ENCODE measurements at regions not wholly inside any gene's neighbourhood (a gene's known extent, or its start where the extent isn't known, plus 50 kb on each side); places are given as distances from the start of the nearest gene placed in this dataset.

DNA sequence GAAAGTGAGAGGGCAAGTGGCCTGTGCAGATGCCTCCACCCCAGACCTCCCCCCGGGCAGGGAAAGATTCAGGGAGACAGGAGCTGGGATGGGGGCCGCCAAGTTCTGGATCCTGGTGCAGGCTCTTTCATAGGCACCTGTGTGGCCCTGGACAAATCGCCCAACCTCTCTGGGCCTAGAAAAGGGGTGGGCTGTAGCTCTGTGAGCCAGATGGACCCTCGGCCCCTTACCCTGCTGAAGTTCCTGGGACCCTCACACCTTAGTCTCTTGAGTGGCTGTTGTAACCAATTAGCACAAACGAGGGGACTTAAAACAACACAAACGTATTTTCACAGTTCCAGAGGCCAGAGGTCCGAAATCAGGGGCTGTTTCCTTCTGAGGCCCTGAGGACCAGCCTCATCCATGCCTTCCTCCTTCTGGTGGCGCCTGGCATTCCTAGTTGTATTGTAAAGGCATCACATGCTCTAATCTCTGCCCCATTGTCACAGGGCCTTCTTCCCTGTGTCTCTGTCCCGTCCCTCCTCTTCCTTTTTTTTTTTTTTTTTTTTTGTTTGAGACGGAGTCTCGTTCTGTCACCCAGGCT lies 352.6 kb downstream of the SEC14L1 start:
- Histone ChIP-seq H3K4me3 (no peak overlapping the region), H3K27me3 (no peaks in the 10 kb centered on the region), H3K9me3 (no peaks in the 10 kb centered on the region), H3K36me3 (peaks cover 80 to 100% (median 95%) of the 10 kb centered on the region in 4 donors), H3K27ac (peak overlapping the region in 1 of 5 donors; percentile 68), H3K4me1 (peaks cover 12 to 40% (median 27%) of the 10 kb centered on the region in 4 donors)
- TF ChIP-seq POLR2A (IDR thresholded peaks at IDR 0.05), result no peak
- no peak for TF ChIP-seq POLR2AphosphoS5 (IDR thresholded peaks at IDR 0.05)
- no peak for TF ChIP-seq EP300 (IDR thresholded peaks at IDR 0.05)
- TF ChIP-seq CTCF (IDR thresholded peaks at IDR 0.05), result no peak
- DNase-seq, result peak in 1 of 2 donors; percentile 14
- 69 to 75% (median 71%) methylated on average over 11 of the region's 11 CpGs for WGBS, 5 donors
- intact Hi-C loops (cut with DNase I; ENCODE audit: low total_unique reads), result loop anchor here (5.0 kb wide), 2 partner anchors 61 to 161 kb away; no protein-coding TSS in a partner anchor

GRCh38 chr17:77493901-77494663 lies 353.3 kb downstream of the SEC14L1 start:
- TF ChIP-seq POLR2AphosphoS5 (IDR thresholded peaks at IDR 0.05) (no peak), POLR2A (IDR thresholded peaks at IDR 0.05) (no peak), EP300 (IDR thresholded peaks at IDR 0.05) (no peak), CTCF (IDR thresholded peaks at IDR 0.05) (no peak)
- Histone ChIP-seq H3K36me3 (peaks cover 80 to 100% (median 95%) of the 10 kb centered on the region in 4 donors), H3K27me3 (no peaks in the 10 kb centered on the region), H3K27ac (peak overlapping the region in 4 of 5 donors; percentile 15 to 68 (median 46)), H3K9me3 (no peaks in the 10 kb centered on the region), H3K4me3 (no peak overlapping the region), H3K4me1 (peaks cover 12 to 35% (median 25%) of the 10 kb centered on the region in 4 donors)
- intact Hi-C loops (cut with DNase I; ENCODE audit: low total_unique reads), result loop anchor here (5.0 kb wide), 2 partner anchors 62 to 162 kb away; no protein-coding TSS in a partner anchor
- peak in 1 of 2 donors; percentile 8 for DNase-seq
- 66 to 84% (median 80%) methylated on average over 9 of the region's 9 CpGs for WGBS, 5 donors

DNA sequence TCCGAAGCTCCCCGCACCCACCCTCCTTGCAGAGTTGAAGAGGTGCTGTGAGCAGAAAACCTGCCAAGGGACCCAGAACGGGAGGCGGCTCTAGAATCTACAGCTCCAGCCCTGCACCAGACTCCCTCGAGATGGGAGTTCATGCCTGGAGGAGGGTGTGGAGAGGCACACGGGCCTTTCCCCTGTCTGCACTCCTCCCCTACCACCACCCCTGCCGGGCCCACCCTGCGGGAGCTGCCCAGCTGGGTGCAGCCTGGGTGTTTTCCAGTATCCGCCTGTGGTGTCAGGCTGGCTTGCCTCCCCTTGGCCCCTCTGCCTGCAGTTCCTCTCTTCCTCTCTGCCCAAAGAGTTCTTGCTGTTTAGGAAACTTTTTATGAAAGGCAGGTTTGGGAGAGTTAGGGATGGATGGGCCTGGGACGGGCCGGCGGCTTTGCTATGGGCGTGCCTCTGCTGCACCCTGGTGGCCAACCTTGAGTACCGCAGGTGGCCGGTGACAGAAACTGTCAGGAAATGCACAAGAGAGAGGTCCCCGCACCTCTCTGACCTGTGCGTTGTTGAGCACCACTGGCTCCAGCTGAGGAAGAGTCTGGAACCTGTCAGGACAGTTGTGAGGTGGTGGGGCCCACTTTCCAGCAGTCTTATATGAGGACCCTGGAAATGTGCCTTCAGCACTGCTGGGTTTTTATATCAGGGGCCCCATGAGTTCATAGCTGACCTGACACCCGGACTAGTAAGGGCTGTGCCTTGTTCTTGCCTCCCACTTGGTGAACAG lies 354.1 kb downstream of the SEC14L1 start:
- Histone ChIP-seq H3K27me3 (no peaks in the 10 kb centered on the region), H3K4me1 (peaks cover 5 to 27% (median 17%) of the 10 kb centered on the region in 4 donors), H3K27ac (peak overlapping the region in 4 of 5 donors; percentile 15 to 68 (median 46)), H3K9me3 (no peaks in the 10 kb centered on the region), H3K36me3 (peaks cover 80 to 100% (median 95%) of the 10 kb centered on the region in 4 donors), H3K4me3 (no peak overlapping the region)
- no peak for TF ChIP-seq EP300 (IDR thresholded peaks at IDR 0.05)
- TF ChIP-seq CTCF (IDR thresholded peaks at IDR 0.05), result peak in 6 of 7 experiments; percentile 96 to 99 (median 98)
- peak in 1 of 3 donors; percentile 80 for TF ChIP-seq POLR2AphosphoS5 (IDR thresholded peaks at IDR 0.05)
- DNase-seq, result peak; percentile 82 to 92
- WGBS, 5 donors, result 24 to 53% (median 30%) methylated on average over 10 to 18 of the region's 18 CpGs
- intact Hi-C loops (cut with DNase I; ENCODE audit: low total_unique reads), result loop anchor here (5.0 kb wide), 2 partner anchors 63 to 163 kb away; no protein-coding TSS in a partner anchor

DNA sequence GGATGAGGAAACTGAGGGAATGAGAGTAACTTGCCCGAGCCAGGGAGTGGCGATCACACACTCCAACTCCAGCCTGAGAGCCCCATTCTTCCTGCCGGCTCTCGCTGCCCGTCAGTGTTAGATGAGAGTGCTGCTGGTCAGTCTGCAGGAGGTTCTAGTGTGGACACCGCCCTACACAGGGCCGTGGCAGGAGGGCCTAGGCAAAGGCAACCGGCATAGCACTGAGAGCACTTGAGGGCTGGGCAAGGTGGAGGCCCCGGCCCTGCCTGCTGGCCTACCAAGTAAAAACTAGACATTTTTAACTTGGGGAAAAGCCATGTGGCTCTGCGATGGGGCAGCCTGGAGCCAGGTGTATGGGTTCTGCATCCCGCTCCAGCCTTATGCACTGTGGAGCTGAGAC lies 354.8 kb downstream of the SEC14L1 start:
- H3K9me3 ChIP-seq, result no peaks in the 10 kb centered on the region
- H3K4me3 ChIP-seq, result no peak overlapping the region
- H3K4me1 ChIP-seq, result peaks cover 0 to 20% (median 10%) of the 10 kb centered on the region in 4 donors
- TF ChIP-seq POLR2A (IDR thresholded peaks at IDR 0.05) (no peak), EP300 (IDR thresholded peaks at IDR 0.05) (no peak), CTCF (IDR thresholded peaks at IDR 0.05) (no peak), POLR2AphosphoS5 (IDR thresholded peaks at IDR 0.05) (no peak)
- H3K27ac ChIP-seq, result peak overlapping the region in 1 of 5 donors; percentile 68
- no peaks in the 10 kb centered on the region for H3K27me3 ChIP-seq
- intact Hi-C loops (cut with DNase I; ENCODE audit: low total_unique reads), result no loop called here
- WGBS, 5 donors, result 88 to 93% (median 91%) methylated on average over 11 of the region's 11 CpGs
- DNase-seq, result peak in 1 of 2 donors; percentile 13
- H3K36me3 ChIP-seq, result peaks cover 73 to 99% (median 94%) of the 10 kb centered on the region in 4 donors

All from stomach (tissue), 8 donors.